ENCODE measurements at regions not wholly inside any gene's neighbourhood (a gene's known extent, or its start where the extent isn't known, plus 50 kb on each side); places are given as distances from the start of the nearest gene placed in this dataset.

DNA sequence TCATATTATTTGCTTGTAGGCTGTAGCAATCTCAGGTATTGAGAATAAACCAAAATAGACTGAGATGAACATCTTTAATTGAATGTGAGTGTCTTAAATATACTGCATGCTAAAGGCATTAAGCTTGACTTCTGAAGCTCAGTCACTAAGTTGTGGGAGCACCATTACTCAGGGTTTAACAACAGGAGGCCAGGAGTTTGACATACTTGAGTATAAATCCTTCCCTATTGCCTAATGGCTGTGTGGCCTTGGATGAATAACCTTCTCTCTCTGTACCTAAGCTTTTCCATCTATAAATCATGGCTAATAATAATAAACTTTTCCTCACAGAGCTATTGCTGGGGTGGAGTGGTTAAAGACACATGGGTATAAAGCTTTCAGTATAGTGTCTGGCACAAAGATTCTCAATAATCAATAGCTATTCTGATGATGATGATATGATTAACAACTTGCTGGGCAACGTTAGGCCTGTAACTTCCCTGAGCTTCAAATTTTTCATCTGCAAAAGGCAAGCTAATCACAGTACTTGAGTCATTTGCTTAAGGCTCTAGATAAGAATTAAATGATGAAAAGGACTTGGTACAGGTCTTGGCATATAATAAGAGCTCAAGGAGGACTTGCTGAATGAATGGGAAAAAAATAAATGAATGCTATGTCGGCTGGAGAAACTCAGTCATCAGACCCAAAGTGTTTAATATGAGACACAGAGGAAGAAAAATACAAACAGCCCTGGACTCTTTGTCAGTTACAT is 174.0 kb upstream of the IL12B start:
- TF ChIP-seq POLR2A (IDR thresholded peaks at IDR 0.05; ENCODE audit: low read length): no peak
- TF ChIP-seq GATA1 (IDR thresholded peaks at IDR 0.05; ENCODE audit: low read depth, low read length): no peak
